Mucosa of descending colon (tissue), 3 donors: ENCODE measurements at regions not wholly inside any gene's neighbourhood (a gene's known extent, or its start where the extent isn't known, plus 50 kb on each side); places are given as distances from the start of the nearest gene placed in this dataset.

Experiments
- ATAC-seq: fragments of 200-7000 bp; cut with Tn5 transposase; one replicate; pipeline ENCODE4 v1.9.1; 2020; ENCODE audit warnings: mild to moderate bottlenecking, moderate library complexity
- DNase-seq, 3 donors: peaks; one replicate each; pipeline ENCODE4 v3.0.0-alpha.2; 2020
- H3K36me3 ChIP-seq: fragments of 200-600 bp; one replicate; pipeline ENCODE4 v1.8.0; 2021; ENCODE audit warnings: low read depth, mild to moderate bottlenecking
- H3K4me1 ChIP-seq: fragments of 200-600 bp; one replicate; pipeline ENCODE4 v1.8.0; 2021; ENCODE audit warnings: low read depth, mild to moderate bottlenecking
- H3K4me3 ChIP-seq: fragments of 200-600 bp; one replicate; pipeline ENCODE4 v1.8.0; 2021; ENCODE audit warnings: mild to moderate bottlenecking
- H3K9me3 ChIP-seq: fragments of 200-600 bp; one replicate; pipeline ENCODE4 v1.8.0; 2021; ENCODE audit warnings: mild to moderate bottlenecking
- CTCF ChIP-seq: fragments of 200-600 bp; IDR thresholded peaks from one replicate; pipeline ENCODE4 v1.8.0; 2022; ENCODE audit warnings: antibody characterized with exemption, mild to moderate bottlenecking
- intact Hi-C, 2 donors: fragments of 100-400 bp; cut with DNase I in 1 of 2; cut with micrococcal nuclease in 1 of 2; formaldehyde crosslinking; loops; one replicate each; pipeline versions ENCODE4 v1.11.0 to v1.11.1; 2022; cut with DNase I, micrococcal nuclease
- donor health status: DM: no; HTN: no; CAD: no; lungs with moderate emphysema.
- donor health status: DM: no; HTN: no; CAD: no.
- donor health status: DM: no; HTN: yes; CAD: no.

GRCh38 chr6:40965046-40965445, 74.0 kb downstream of the UNC5CL start:
- no peak for TF ChIP-seq CTCF
- Histone ChIP-seq H3K4me3 (no peak overlapping the region), H3K4me1 (no peaks in the 10 kb centered on the region), H3K9me3 (no peaks in the 10 kb centered on the region), H3K36me3 (no peaks in the 10 kb centered on the region)
- no peak for DNase-seq
- intact Hi-C loops, result no loop called here
- ATAC-seq, result no peak

- no peak for DNase-seq
- no peaks in the 10 kb centered on the region for H3K36me3 ChIP-seq
- TF ChIP-seq CTCF, result no peak
- intact Hi-C loops, result no loop called here
- H3K4me3 ChIP-seq, result no peak overlapping the region
- no peaks in the 10 kb centered on the region for H3K4me1 ChIP-seq
- no peak for ATAC-seq
- H3K9me3 ChIP-seq, result no peaks in the 10 kb centered on the region
Observed at GRCh38 chr6:40963019-40963418, 76.0 kb downstream of the UNC5CL start.

- peak; percentile 46 for ATAC-seq
- Histone ChIP-seq H3K9me3 (no peaks in the 10 kb centered on the region), H3K36me3 (no peaks in the 10 kb centered on the region), H3K4me3 (no peak overlapping the region), H3K4me1 (no peaks in the 10 kb centered on the region)
- intact Hi-C loops, result no loop called here
- DNase-seq, result peak in 1 of 3 donors; percentile 2
- TF ChIP-seq CTCF, result no peak
Observed at GRCh38 chr6:40962241-40962640, 76.8 kb downstream of the UNC5CL start.

- DNase-seq, result no peak
- H3K4me1 ChIP-seq, result no peaks in the 10 kb centered on the region
- H3K4me3 ChIP-seq, result no peak overlapping the region
- no peak for ATAC-seq
- no peaks in the 10 kb centered on the region for H3K9me3 ChIP-seq
- H3K36me3 ChIP-seq, result no peaks in the 10 kb centered on the region
- no peak for TF ChIP-seq CTCF
- intact Hi-C loops, result no loop called here
Observed at GRCh38 chr6:40961831-40962230, 77.2 kb downstream of the UNC5CL start.

DNA sequence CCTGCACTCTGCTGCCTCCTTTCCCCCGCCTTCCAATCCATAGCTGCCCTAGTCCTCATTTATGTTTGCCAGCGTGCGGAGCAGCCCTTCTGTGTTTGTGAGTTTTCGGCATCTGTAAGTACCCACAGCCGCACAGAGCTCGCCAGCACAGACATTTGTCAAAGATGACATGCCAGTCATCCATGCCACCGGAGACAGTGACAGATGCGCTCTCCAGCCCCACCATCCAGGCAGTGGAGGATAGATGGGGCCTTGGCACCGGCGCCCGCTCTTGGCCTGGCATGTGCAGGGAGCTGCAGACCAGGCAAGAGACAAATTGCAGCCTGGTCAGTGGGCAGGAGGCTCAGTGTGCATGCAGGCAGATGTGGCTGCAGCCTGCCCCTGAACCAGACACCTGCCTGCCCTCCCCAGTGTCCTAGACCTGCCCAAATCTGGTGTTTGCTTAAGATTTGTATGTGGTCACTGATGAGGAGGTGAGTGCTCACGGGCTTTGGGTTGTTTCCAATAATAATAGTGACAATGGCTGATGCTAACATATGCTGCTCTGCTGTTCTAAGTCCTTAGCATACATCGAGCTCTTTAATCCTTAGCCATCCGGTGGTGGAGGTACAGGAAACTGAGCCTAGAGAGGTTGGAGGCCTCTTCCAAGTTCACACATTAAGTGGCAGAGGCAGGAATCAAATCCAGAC, 78.1 kb downstream of the UNC5CL start:
- ATAC-seq, result no peak

More for the DNA sequence above, 78.1 kb downstream of the UNC5CL start:
- no peaks in the 10 kb centered on the region for H3K9me3 ChIP-seq
- TF ChIP-seq CTCF, result no peak
- DNase-seq, result no peak
- no peak overlapping the region for H3K4me3 ChIP-seq
- H3K4me1 ChIP-seq, result no peaks in the 10 kb centered on the region
- intact Hi-C loops, result no loop called here
- no peaks in the 10 kb centered on the region for H3K36me3 ChIP-seq
